ENCODE measurements at regions not wholly inside any gene's neighbourhood (a gene's known extent, or its start where the extent isn't known, plus 50 kb on each side); places are given as distances from the start of the nearest gene placed in this dataset.

DNA sequence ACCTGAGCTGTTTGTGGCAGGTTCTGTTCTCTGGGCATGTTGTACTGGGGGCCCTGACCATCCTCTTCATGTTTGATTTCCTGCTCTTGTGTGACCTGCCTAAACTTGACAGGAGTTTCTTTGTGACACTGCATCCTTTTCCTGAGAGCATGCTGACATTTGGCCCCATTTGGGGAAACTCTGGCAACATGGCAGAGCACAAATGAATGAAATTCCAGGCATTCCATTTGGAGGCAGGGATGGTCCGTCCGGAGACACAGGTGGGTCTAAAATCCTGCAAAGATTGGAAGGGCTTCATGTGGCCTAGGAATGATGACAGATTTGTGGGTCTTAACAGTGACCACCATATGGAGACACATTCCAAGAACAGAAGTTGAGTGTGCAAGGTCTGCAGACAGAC, 184.0 kb downstream of the FCRL5 start:
- TF ChIP-seq, protein P1, sequence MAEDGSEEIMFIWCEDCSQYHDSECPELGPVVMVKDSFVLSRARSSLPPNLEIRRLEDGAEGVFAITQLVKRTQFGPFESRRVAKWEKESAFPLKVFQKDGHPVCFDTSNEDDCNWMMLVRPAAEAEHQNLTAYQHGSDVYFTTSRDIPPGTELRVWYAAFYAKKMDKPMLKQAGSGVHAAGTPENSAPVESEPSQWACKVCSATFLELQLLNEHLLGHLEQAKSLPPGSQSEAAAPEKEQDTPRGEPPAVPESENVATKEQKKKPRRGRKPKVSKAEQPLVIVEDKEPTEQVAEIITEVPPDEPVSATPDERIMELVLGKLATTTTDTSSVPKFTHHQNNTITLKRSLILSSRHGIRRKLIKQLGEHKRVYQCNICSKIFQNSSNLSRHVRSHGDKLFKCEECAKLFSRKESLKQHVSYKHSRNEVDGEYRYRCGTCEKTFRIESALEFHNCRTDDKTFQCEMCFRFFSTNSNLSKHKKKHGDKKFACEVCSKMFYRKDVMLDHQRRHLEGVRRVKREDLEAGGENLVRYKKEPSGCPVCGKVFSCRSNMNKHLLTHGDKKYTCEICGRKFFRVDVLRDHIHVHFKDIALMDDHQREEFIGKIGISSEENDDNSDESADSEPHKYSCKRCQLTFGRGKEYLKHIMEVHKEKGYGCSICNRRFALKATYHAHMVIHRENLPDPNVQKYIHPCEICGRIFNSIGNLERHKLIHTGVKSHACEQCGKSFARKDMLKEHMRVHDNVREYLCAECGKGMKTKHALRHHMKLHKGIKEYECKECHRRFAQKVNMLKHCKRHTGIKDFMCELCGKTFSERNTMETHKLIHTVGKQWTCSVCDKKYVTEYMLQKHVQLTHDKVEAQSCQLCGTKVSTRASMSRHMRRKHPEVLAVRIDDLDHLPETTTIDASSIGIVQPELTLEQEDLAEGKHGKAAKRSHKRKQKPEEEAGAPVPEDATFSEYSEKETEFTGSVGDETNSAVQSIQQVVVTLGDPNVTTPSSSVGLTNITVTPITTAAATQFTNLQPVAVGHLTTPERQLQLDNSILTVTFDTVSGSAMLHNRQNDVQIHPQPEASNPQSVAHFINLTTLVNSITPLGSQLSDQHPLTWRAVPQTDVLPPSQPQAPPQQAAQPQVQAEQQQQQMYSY (CRISPR knock-in tag; IDR thresholded peaks at IDR 0.05): no peak
- TF ChIP-seq CBFB (CRISPR knock-in tag; IDR thresholded peaks at IDR 0.05; ENCODE audit: low read depth): no peak
- no peak for TF ChIP-seq ESRRA (CRISPR knock-in tag; IDR thresholded peaks at IDR 0.05; ENCODE audit: borderline replicate concordance)
- TF ChIP-seq, protein P2, sequence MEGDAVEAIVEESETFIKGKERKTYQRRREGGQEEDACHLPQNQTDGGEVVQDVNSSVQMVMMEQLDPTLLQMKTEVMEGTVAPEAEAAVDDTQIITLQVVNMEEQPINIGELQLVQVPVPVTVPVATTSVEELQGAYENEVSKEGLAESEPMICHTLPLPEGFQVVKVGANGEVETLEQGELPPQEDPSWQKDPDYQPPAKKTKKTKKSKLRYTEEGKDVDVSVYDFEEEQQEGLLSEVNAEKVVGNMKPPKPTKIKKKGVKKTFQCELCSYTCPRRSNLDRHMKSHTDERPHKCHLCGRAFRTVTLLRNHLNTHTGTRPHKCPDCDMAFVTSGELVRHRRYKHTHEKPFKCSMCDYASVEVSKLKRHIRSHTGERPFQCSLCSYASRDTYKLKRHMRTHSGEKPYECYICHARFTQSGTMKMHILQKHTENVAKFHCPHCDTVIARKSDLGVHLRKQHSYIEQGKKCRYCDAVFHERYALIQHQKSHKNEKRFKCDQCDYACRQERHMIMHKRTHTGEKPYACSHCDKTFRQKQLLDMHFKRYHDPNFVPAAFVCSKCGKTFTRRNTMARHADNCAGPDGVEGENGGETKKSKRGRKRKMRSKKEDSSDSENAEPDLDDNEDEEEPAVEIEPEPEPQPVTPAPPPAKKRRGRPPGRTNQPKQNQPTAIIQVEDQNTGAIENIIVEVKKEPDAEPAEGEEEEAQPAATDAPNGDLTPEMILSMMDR (IDR thresholded peaks at IDR 0.05): no peak
- no peak for TF ChIP-seq SP1 (CRISPR knock-in tag; conservative IDR thresholded peaks at IDR 0.05)
- no peak for TF ChIP-seq FOXP4 (CRISPR knock-in tag; IDR thresholded peaks at IDR 0.05)
- TF ChIP-seq TP53 (CRISPR knock-in tag; IDR thresholded peaks at IDR 0.05): no peak
- TF ChIP-seq CREM (CRISPR knock-in tag; IDR thresholded peaks at IDR 0.05): no peak
- no peak for TF ChIP-seq CREB1 (CRISPR knock-in tag; IDR thresholded peaks at IDR 0.05)
- TF ChIP-seq ETV6 (CRISPR knock-in tag; IDR thresholded peaks at IDR 0.05): no peak

Measured in WTC11 (cell line).